Heart left ventricle (tissue), 16 donors: ENCODE measurements at regions not wholly inside any gene's neighbourhood (a gene's known extent, or its start where the extent isn't known, plus 50 kb on each side); places are given as distances from the start of the nearest gene placed in this dataset.

Experiments
- ATAC-seq, 4 donors: fragments of 200-7000 bp; cut with Tn5 transposase; one replicate each; pipeline ENCODE4 v1.9.1; 2020 to 2022; ENCODE audit warnings: moderate library complexity in 4 of 4, mild to moderate bottlenecking in 3 of 4, moderate number of reproducible peaks in 1 of 4
- DNase-seq, 5 donors: peaks; one replicate each; pipeline ENCODE4 v3.0.0-alpha.2; 2020
- H3K27ac ChIP-seq, 12 donors: fragments of 200-600 bp; sonication (generic) in 4 of 12; one replicate each; pipeline versions ENCODE4 v1.5.0 to v1.8.0; 2016 to 2022; ENCODE audit warnings: mild to moderate bottlenecking in 2 of 12
- H3K27me3 ChIP-seq, 9 donors: fragments of 200-600 bp; sonication (generic) in 2 of 9; one replicate each; pipeline versions ENCODE4 v1.5.1 to v1.8.0; 2016 to 2022; ENCODE audit warnings: mild to moderate bottlenecking in 3 of 9
- H3K36me3 ChIP-seq, 9 donors: fragments of 200-600 bp; sonication (generic) in 2 of 9; one replicate each; pipeline versions ENCODE4 v1.5.0 to v1.8.0; 2018 to 2022; ENCODE audit warnings: mild to moderate bottlenecking in 2 of 9
- H3K4me1 ChIP-seq, 12 donors: fragments of 200-600 bp; sonication (generic) in 4 of 12; one replicate each; pipeline versions ENCODE4 v1.5.0 to v1.8.0; 2016 to 2022; ENCODE audit warnings: mild to moderate bottlenecking in 3 of 12
- H3K4me3 ChIP-seq, 12 donors: fragments of 200-600 bp; sonication (generic) in 4 of 12; one replicate each; pipeline versions ENCODE4 v1.5.0 to v1.8.0; 2017 to 2022; ENCODE audit warnings: mild to moderate bottlenecking in 9 of 12, moderate library complexity in 4 of 12
- H3K9me3 ChIP-seq, 12 donors: fragments of 200-600 bp; sonication (generic) in 4 of 12; one replicate each; pipeline versions ENCODE4 v1.5.0 to v1.8.0; 2016 to 2022; ENCODE audit warnings: mild to moderate bottlenecking in 1 of 12
- CTCF ChIP-seq, 12 donors: fragments of 200-600 bp; sonication (generic) in 4 of 12; IDR thresholded peaks; one replicate each; pipeline versions ENCODE4 v1.5.0 to v1.8.0; 2018 to 2022; ENCODE audit warnings: antibody characterized with exemption in 12 of 12, mild to moderate bottlenecking in 5 of 12
- POLR2A ChIP-seq, 2 donors: fragments of 450-650 bp; IDR thresholded peaks; one replicate each; pipeline ENCODE4 v1.6.1; 2017; ENCODE audit warnings: antibody characterized with exemption in 2 of 2, mild to moderate bottlenecking in 2 of 2, moderate library complexity in 2 of 2
- WGBS, 4 donors: extraction: QIAGEN DNeasy Blood & Tissue Kit in 2 of 4; methylation state at CpG; one replicate each; pipeline versions ENCODE4 v1.1.5 to v1.1.7; 2013 to 2018; 5-methylcytosine and 5-hydroxymethylcytosine counted together
- intact Hi-C, 10 donors: fragments of 100-400 bp; cut with DNase I; formaldehyde crosslinking; loops; one replicate each; pipeline versions ENCODE4 v1.11.1 to v1.14.2; 2022
- donor health status: ischemic (EF 13 %, LVEDD 7.1; RV severe dilation, severe dysfunction).
- donor health status: healthy with polysubstance abuse.
- donor health status: DM: no; HTN: yes; CAD: no.
- donor health status: DM: no; HTN: no; CAD: no.
- donor health status: ischemic (EF 25% LVEDD 6.9; RV normal size, moderate dysfunction).
- donor health status: ischemic (EF 25% LVEDD 5.7; RV mildly dilated, moderate dysfunction).
- donor health status: healthy.
- donor health status: DM: yes; HTN: yes; CAD: no.
- donor health status: ischemic (EF 35%, LVEDD 5.7; RV mildly dilated, moderate dysfunction).
- donor health status: nonischemic (EF 11% LVEDD 7.7; RV severe dilation, severe dysfunction).
- donor health status: DM: yes; HTN: yes; CAD: no.
- donor health status: PGD.
- donor health status: ischemic (EF 29% LVEDD 5.4; RV normal size, mild dysfunction).
- donor health status: nonischemic (EF 23%, LVEDD 6.1; RV moderate dilation, normal function).

GRCh38 chr21:29436650-29437049 lies 137.9 kb downstream of the BACH1 start:
- peaks cover 0 to 15% (median 4%) of the 10 kb centered on the region in 12 donors for H3K4me1 ChIP-seq
- ATAC-seq (no peak), DNase-seq (no peak)
- TF ChIP-seq CTCF (IDR thresholded peaks at IDR 0.05) (no peak), POLR2A (IDR thresholded peaks at IDR 0.05) (no peak)
- no peaks in the 10 kb centered on the region for H3K27me3 ChIP-seq
- peak overlapping the region in 1 of 12 donors; percentile 2 for H3K4me3 ChIP-seq
- H3K9me3 ChIP-seq: no peaks in the 10 kb centered on the region
- no peaks in the 10 kb centered on the region for H3K36me3 ChIP-seq
- peak overlapping the region in 1 of 12 donors; percentile 15 for H3K27ac ChIP-seq
- intact Hi-C loops: no loop called here
- WGBS, 4 donors: 78 to 92% (median 81%) methylated on average over 2 of the region's 2 CpGs

GRCh38 chr21:29441651-29442050 lies 142.9 kb downstream of the BACH1 start:
- TF ChIP-seq POLR2A (IDR thresholded peaks at IDR 0.05) (no peak), CTCF (IDR thresholded peaks at IDR 0.05) (no peak)
- intact Hi-C loops: loop anchor here in 1 of 10 donors (2.0 kb wide), 1 partner anchor 23 kb away; no protein-coding TSS in a partner anchor
- Histone ChIP-seq H3K4me3 (no peak overlapping the region), H3K27me3 (no peaks in the 10 kb centered on the region), H3K9me3 (no peaks in the 10 kb centered on the region), H3K27ac (no peak overlapping the region), H3K4me1 (peaks cover 0 to 7% (median 0%) of the 10 kb centered on the region in 12 donors), H3K36me3 (no peaks in the 10 kb centered on the region)
- no peak for DNase-seq
- no peak for ATAC-seq
- WGBS, 4 donors: 47 to 63% (median 59%) methylated on average over 3 of the region's 3 CpGs

GRCh38 chr21:29443411-29444010 lies 144.8 kb downstream of the BACH1 start:
- ATAC-seq (no peak), DNase-seq (no peak)
- WGBS, 4 donors: 88 to 92% (median 89%) methylated on average over 1 of the region's 1 CpG
- intact Hi-C loops: no loop called here
- Histone ChIP-seq H3K9me3 (peaks cover 0 to 7% (median 0%) of the 10 kb centered on the region in 12 donors), H3K27ac (no peak overlapping the region), H3K4me1 (peaks cover 0 to 7% (median 0%) of the 10 kb centered on the region in 12 donors), H3K27me3 (no peaks in the 10 kb centered on the region), H3K36me3 (no peaks in the 10 kb centered on the region), H3K4me3 (no peak overlapping the region)
- TF ChIP-seq CTCF (IDR thresholded peaks at IDR 0.05) (no peak), POLR2A (IDR thresholded peaks at IDR 0.05) (no peak)

GRCh38 chr21:29448766-29449165 lies 150.0 kb downstream of the BACH1 start:
- ATAC-seq (no peak), DNase-seq (no peak)
- peaks cover 0 to 5% (median 0%) of the 10 kb centered on the region in 12 donors for H3K4me1 ChIP-seq
- H3K27ac ChIP-seq: peak overlapping the region in 3 of 12 donors; percentile 29 to 46 (median 36)
- no peak overlapping the region for H3K4me3 ChIP-seq
- WGBS, 4 donors: 67 to 80% (median 79%) methylated on average over 4 of the region's 4 CpGs
- TF ChIP-seq CTCF (IDR thresholded peaks at IDR 0.05) (no peak), POLR2A (IDR thresholded peaks at IDR 0.05) (no peak)
- no peaks in the 10 kb centered on the region for H3K27me3 ChIP-seq
- H3K36me3 ChIP-seq: no peaks in the 10 kb centered on the region
- intact Hi-C loops: no loop called here
- H3K9me3 ChIP-seq: peaks cover 0 to 16% (median 3%) of the 10 kb centered on the region in 12 donors
